IMR-90 (cell line): ENCODE measurements at regions not wholly inside any gene's neighbourhood (a gene's known extent, or its start where the extent isn't known, plus 50 kb on each side); places are given as distances from the start of the nearest gene placed in this dataset.

Experiments used
- ATAC-seq: fragments of 200-7000 bp; cut with Tn5 transposase; 2 replicates; pipeline ENCODE4 v1.9.1; 2020; ENCODE audit warnings: low read depth, mild to moderate bottlenecking, moderate library complexity
- BruUV-seq: library from RNA; stranded (reverse); fragments of 400-500 nt; replicated peaks from 2 replicates; lab custom pipeline; 2021; lab: Mats Ljungman, UMichigan
- CTCF ChIA-PET: fragments of 300-600 bp; formaldehyde crosslinking; extraction: SDS; loops from one replicate; lab custom pipeline; 2021; ENCODE audit warnings: antibody characterized with exemption; lab: Yijun Ruan, JAX
- POLR2A ChIA-PET: fragments of 300-600 bp; sonication (Branson Sonifier 250); formaldehyde crosslinking; loops from one replicate; lab custom pipeline; 2022; ENCODE audit warnings: antibody characterized with exemption; ENCODE audit not compliant: unreplicated experiment; lab: Charles Lee
- DNase-seq: peaks from one replicate; pipeline ENCODE4 v3.0.0; 2013
- H2AFZ ChIP-seq: replicated peaks from 2 replicates; pipeline ENCODE3; 2013; ENCODE audit warnings: low read length, mild to moderate bottlenecking; ENCODE audit not compliant: poor library complexity
- H2AK5ac ChIP-seq: 2 replicates; pipeline ENCODE4 v1.6.1; 2013; ENCODE audit warnings: low read depth, low read length, inconsistent platforms
- H2AK9ac ChIP-seq: replicated peaks from 2 replicates; pipeline ENCODE3; 2013; ENCODE audit warnings: mild to moderate bottlenecking, low read depth, low read length, moderate library complexity; ENCODE audit not compliant: poor library complexity
- H2BK120ac ChIP-seq: 2 replicates; pipeline ENCODE4 v1.6.1; 2013; ENCODE audit warnings: low read depth, low read length, inconsistent platforms
- H2BK15ac ChIP-seq: 3 replicates; pipeline ENCODE4 v1.6.1; 2013; ENCODE audit warnings: low read depth, low read length, inconsistent platforms
- H2BK20ac ChIP-seq: 2 replicates; pipeline ENCODE4 v1.6.1; 2013; ENCODE audit warnings: low read depth, mild to moderate bottlenecking, inconsistent platforms, low read length, moderate library complexity
- H2BK5ac ChIP-seq: 2 replicates; pipeline ENCODE4 v1.6.1; 2013; ENCODE audit warnings: mild to moderate bottlenecking, low read depth, low read length, inconsistent platforms; ENCODE audit not compliant: poor library complexity, severe bottlenecking
- H3K14ac ChIP-seq: replicated peaks from 2 replicates; pipeline ENCODE4 v1.6.1; 2013; ENCODE audit warnings: low read depth, low read length, inconsistent platforms
- H3K18ac ChIP-seq: 2 replicates; pipeline ENCODE4 v1.6.1; 2013; ENCODE audit warnings: low read depth, low read length, control low read depth
- H3K23ac ChIP-seq: 2 replicates; pipeline ENCODE4 v1.6.1; 2013; ENCODE audit warnings: low read depth, low read length, inconsistent platforms
- H3K27ac ChIP-seq: 2 replicates; pipeline ENCODE4 v1.5.1; 2013; ENCODE audit warnings: mild to moderate bottlenecking, control low read depth, low read length; ENCODE audit not compliant: insufficient read depth
- H3K27me3 ChIP-seq: 2 replicates; pipeline ENCODE4 v1.6.1; 2013; ENCODE audit warnings: low read length; ENCODE audit not compliant: control insufficient read depth, insufficient read depth
- H3K36me3 ChIP-seq: 2 replicates; pipeline ENCODE4 v1.6.1; 2013; ENCODE audit warnings: low read length, mixed read lengths; ENCODE audit not compliant: control insufficient read depth, insufficient read depth
- H3K4ac ChIP-seq: 2 replicates; pipeline ENCODE4 v1.6.1; 2013; ENCODE audit warnings: low read depth, low read length, inconsistent platforms
- H3K4me1 ChIP-seq: 2 replicates; pipeline ENCODE4 v1.6.1; 2013; ENCODE audit warnings: low read length, mixed read lengths; ENCODE audit not compliant: control insufficient read depth, insufficient read depth
- H3K4me2 ChIP-seq: 2 replicates; pipeline ENCODE4 v1.6.1; 2013; ENCODE audit warnings: low read depth, mild to moderate bottlenecking, control low read depth, low read length, moderate library complexity
- H3K4me3 ChIP-seq: 2 replicates; pipeline ENCODE4 v1.5.1; 2013; ENCODE audit warnings: low read depth, mild to moderate bottlenecking, control low read depth, low read length, moderate library complexity; ENCODE audit not compliant: insufficient read depth
- H3K56ac ChIP-seq: 2 replicates; pipeline ENCODE4 v1.6.1; 2013; ENCODE audit warnings: low read length, inconsistent platforms; ENCODE audit not compliant: insufficient read depth; ENCODE audit errors: extremely low read depth
- H3K79me1 ChIP-seq, 2 experiments: 2 replicates each; pipeline ENCODE4 v1.6.1; 2013; ENCODE audit warnings: low read length in 2 of 2, inconsistent platforms in 1 of 2, low read depth in 1 of 2
- H3K9ac ChIP-seq: 2 replicates; pipeline ENCODE4 v1.6.1; 2013; ENCODE audit warnings: low read depth, low read length, control low read depth
- H3K9me1 ChIP-seq: 2 replicates; pipeline ENCODE4 v1.6.1; 2013; ENCODE audit warnings: low read length, inconsistent platforms; ENCODE audit not compliant: insufficient read depth
- H3K9me3 ChIP-seq: 2 replicates; pipeline ENCODE4 v1.6.1; 2013; ENCODE audit warnings: low read length; ENCODE audit not compliant: control insufficient read depth, insufficient read depth
- H4K20me1 ChIP-seq: 2 replicates; pipeline ENCODE4 v1.6.1; 2013; ENCODE audit warnings: low read length, inconsistent platforms; ENCODE audit not compliant: insufficient read depth
- H4K5ac ChIP-seq: 2 replicates; pipeline ENCODE4 v1.6.1; 2013; ENCODE audit warnings: mild to moderate bottlenecking, low read depth, low read length, control low read depth
- H4K8ac ChIP-seq, 2 experiments: 2 replicates each; pipeline ENCODE4 v1.6.1; 2013; ENCODE audit warnings: low read depth in 2 of 2, low read length in 2 of 2, control low read depth in 1 of 2, inconsistent platforms in 1 of 2
- H4K91ac ChIP-seq: 2 replicates; pipeline ENCODE4 v1.6.1; 2013; ENCODE audit warnings: low read depth, low read length, inconsistent platforms; ENCODE audit not compliant: insufficient read depth
- MAZ ChIP-seq: IDR thresholded peaks from 2 replicates; pipeline ENCODE4 v1.6.1; 2012; ENCODE audit warnings: low read depth, mild to moderate bottlenecking, low read length, improper control_type of control experiment, moderate library complexity, borderline replicate concordance
- MXI1 ChIP-seq: IDR thresholded peaks from 2 replicates; pipeline ENCODE4 v1.6.1; 2012; ENCODE audit warnings: low read depth, mild to moderate bottlenecking, low read length, moderate library complexity, borderline replicate concordance
- RCOR1 ChIP-seq: IDR thresholded peaks from 2 replicates; pipeline ENCODE4 v1.6.1; 2012; ENCODE audit warnings: mild to moderate bottlenecking, low read length, improper control_type of control experiment; ENCODE audit not compliant: insufficient replicate concordance
- RFX5 ChIP-seq: IDR thresholded peaks from 2 replicates; pipeline ENCODE4 v1.8.0; 2012; ENCODE audit warnings: low read depth, mild to moderate bottlenecking, low read length, moderate library complexity
- WGBS, 2 experiments: methylation state at CpG; one replicate each; pipeline versions ENCODE4 v1.1.5 to v1.1.7; 2013; ENCODE audit warnings: missing lambda C conversion rate in 2 of 2; ENCODE audit not compliant: insufficient read length in 1 of 2; ENCODE audit errors: extremely low coverage in 2 of 2; 5-methylcytosine and 5-hydroxymethylcytosine counted together
- dilution Hi-C: fragments of 300-500 bp; cut with HindIII; formaldehyde crosslinking; loops from one replicate; pipeline ENCODE4 v1.14.3; 2018; ENCODE audit warnings: low sequenced_read_pairs; ENCODE audit not compliant: unreplicated experiment
- in situ Hi-C: fragments of 300-500 bp; cut with MboI; formaldehyde crosslinking; loops from 3 replicates; pipeline ENCODE4 v1.14.3; 2019; ENCODE audit warnings: low sequenced_read_pairs, inconsistent platforms, mixed read lengths
- intact Hi-C: fragments of 100-400 bp; cut with micrococcal nuclease; formaldehyde crosslinking; loops from 2 replicates; pipeline ENCODE4 v1.10.0; 2022

- Histone ChIP-seq H3K9ac (no peak overlapping the region), H3K14ac (no peak overlapping the region), H3K4me1 (no peaks in the 10 kb centered on the region), H2BK15ac (no peak overlapping the region), H3K79me1 (no peaks in the 10 kb centered on the region), H3K4me2 (no peak overlapping the region), H3K27me3 (peaks cover 9% of the 10 kb centered on the region), H3K4me3 (no peak overlapping the region), H3K23ac (no peak overlapping the region), H3K56ac (no peak overlapping the region), H2BK5ac (no peak overlapping the region), H4K20me1 (no peaks in the 10 kb centered on the region), H3K18ac (no peak overlapping the region), H4K91ac (no peak overlapping the region), H2AK5ac (no peak overlapping the region), H2BK120ac (no peak overlapping the region), H4K8ac (no peak overlapping the region), H2AFZ (no peak overlapping the region), H3K27ac (no peak overlapping the region), H3K9me3 (no peaks in the 10 kb centered on the region), H3K36me3 (no peaks in the 10 kb centered on the region), H3K9me1 (no peaks in the 10 kb centered on the region), H4K5ac (no peak overlapping the region), H2BK20ac (no peak overlapping the region), H3K4ac (no peak overlapping the region), H2AK9ac (no peak overlapping the region)
- POLR2A ChIA-PET, result no interaction called here
- no CpG with 5 or more reads among the region's 5 CpGs for WGBS, 2 experiments
- TF ChIP-seq MXI1, result no peak
- TF ChIP-seq MAZ, result no peak
- no peak for TF ChIP-seq RCOR1
- no peak for TF ChIP-seq RFX5
- intact Hi-C loops, result no loop called here
- no peak for ATAC-seq
- in situ Hi-C loops, result no loop called here
- peak; percentile 35 for DNase-seq
- dilution Hi-C loops, result no loop called here
- BruUV-seq, result no TSS peak
- CTCF ChIA-PET, result no interaction called here
Measured at GRCh38 chr2:234165421-234165820, 114.9 kb downstream of the SPP2 start.
